GM12892 (cell line): ENCODE measurements at regions not wholly inside any gene's neighbourhood (a gene's known extent, or its start where the extent isn't known, plus 50 kb on each side); places are given as distances from the start of the nearest gene placed in this dataset.
A peak's percentile ranks its signal among the peaks of the same experiment; 100 is the strongest.

Experiments
- DNase-seq: peaks from one replicate; pipeline ENCODE4 v3.0.0; 2011; ENCODE audit not compliant: insufficient read length
- FAIRE-seq: peaks from 2 replicates; lab custom pipeline; 2011; peaks lifted over from hg19 to GRCh38; lab: Jason Lieb, UNC
- POLR2A ChIP-seq: IDR thresholded peaks from 2 replicates; pipeline ENCODE4 v1.6.1; 2011; ENCODE audit warnings: low read depth, low read length, control low read depth
- POLR2AphosphoS5 ChIP-seq: IDR thresholded peaks from 2 replicates; pipeline ENCODE4 v1.6.1; 2011; ENCODE audit warnings: low read depth, low read length, control low read depth
- TAF1 ChIP-seq: IDR thresholded peaks from 2 replicates; pipeline ENCODE4 v1.6.1; 2011; ENCODE audit warnings: low read depth, mild to moderate bottlenecking, control low read depth, low read length, borderline replicate concordance

GRCh38 chr16:82395212-82395611, 225.2 kb upstream of the MPHOSPH6 start:
- FAIRE-seq (no peak), DNase-seq (no peak)
- no peak for TF ChIP-seq TAF1
- TF ChIP-seq POLR2A = no peak
- no peak for TF ChIP-seq POLR2AphosphoS5

GRCh38 chr16:82391690-82392089, 221.7 kb upstream of the MPHOSPH6 start:
- TF ChIP-seq POLR2A (no peak), TAF1 (no peak), POLR2AphosphoS5 (no peak)
- DNase-seq (no peak), FAIRE-seq (no peak)

- FAIRE-seq (no peak), DNase-seq (no peak)
Measured at GRCh38 chr16:82389956-82390650, 220.1 kb upstream of the MPHOSPH6 start.

GRCh38 chr16:82386761-82387160, 216.7 kb upstream of the MPHOSPH6 start:
- no peak for FAIRE-seq
- TF ChIP-seq POLR2A (no peak), POLR2AphosphoS5 (no peak), TAF1 (no peak)
- no peak for DNase-seq

More at GRCh38 chr16:82389956-82390650, 220.1 kb upstream of the MPHOSPH6 start:
- TF ChIP-seq POLR2A = no peak
- TF ChIP-seq TAF1 = no peak
- no peak for TF ChIP-seq POLR2AphosphoS5

- DNase-seq (no peak), FAIRE-seq (no peak)
- TF ChIP-seq TAF1 (no peak), POLR2A (no peak), POLR2AphosphoS5 (no peak)
Measured at GRCh38 chr16:82384949-82385348, 214.9 kb upstream of the MPHOSPH6 start.

- FAIRE-seq (peak; percentile 81), DNase-seq (no peak)
- TF ChIP-seq TAF1 (no peak), POLR2A (no peak), POLR2AphosphoS5 (no peak)
Measured at GRCh38 chr16:82384017-82384416, 214.0 kb upstream of the MPHOSPH6 start.

- no peak for FAIRE-seq
- TF ChIP-seq TAF1 (no peak), POLR2AphosphoS5 (no peak), POLR2A (no peak)
- no peak for DNase-seq
Measured at GRCh38 chr16:82382521-82382920, 212.5 kb upstream of the MPHOSPH6 start.

GRCh38 chr16:82379551-82379950, 209.5 kb upstream of the MPHOSPH6 start:
- FAIRE-seq (no peak), DNase-seq (no peak)
- TF ChIP-seq TAF1 = no peak
- TF ChIP-seq POLR2AphosphoS5 = no peak
- no peak for TF ChIP-seq POLR2A

GRCh38 chr16:82373976-82374375, 204.0 kb upstream of the MPHOSPH6 start:
- no peak for DNase-seq
- FAIRE-seq = no peak
- TF ChIP-seq POLR2AphosphoS5 (no peak), TAF1 (no peak), POLR2A (no peak)

- no peak for DNase-seq
- TF ChIP-seq POLR2AphosphoS5 (no peak), TAF1 (no peak), POLR2A (no peak)
- FAIRE-seq = no peak
Measured at GRCh38 chr16:82370282-82370681, 200.3 kb upstream of the MPHOSPH6 start.

- DNase-seq (peak; percentile 19), FAIRE-seq (no peak)
- TF ChIP-seq POLR2AphosphoS5 = no peak
- no peak for TF ChIP-seq TAF1
- TF ChIP-seq POLR2A = no peak
Measured at GRCh38 chr16:82368041-82368440, 198.0 kb upstream of the MPHOSPH6 start.

- TF ChIP-seq POLR2A = no peak
- TF ChIP-seq POLR2AphosphoS5 = no peak
- TF ChIP-seq TAF1 = no peak
- no peak for FAIRE-seq
- no peak for DNase-seq
Measured at GRCh38 chr16:82366462-82366861, 196.4 kb upstream of the MPHOSPH6 start.
